ENCODE measurements at regions not wholly inside any gene's neighbourhood (a gene's known extent, or its start where the extent isn't known, plus 50 kb on each side); places are given as distances from the start of the nearest gene placed in this dataset.

DNA sequence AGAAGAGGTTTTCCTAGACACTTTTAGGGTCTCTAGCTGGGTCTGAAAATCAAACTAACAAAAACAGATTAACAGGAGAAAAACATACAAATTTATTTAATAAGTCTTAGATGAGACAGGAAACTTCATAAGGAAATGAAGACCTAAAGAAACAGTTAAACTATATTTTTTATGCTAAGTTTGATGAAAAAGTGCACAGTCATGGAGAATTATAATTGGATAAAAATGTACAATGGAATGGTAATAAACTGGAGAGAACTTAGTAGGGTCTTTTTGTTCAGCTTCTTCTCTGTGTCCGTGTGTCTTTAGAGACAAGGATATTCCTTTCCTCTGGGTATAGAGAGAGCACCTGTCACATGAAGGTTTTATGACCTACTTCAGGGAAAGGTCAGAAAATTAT, 323.4 kb downstream of the RAB38 start:
- TF ChIP-seq, protein P1, sequence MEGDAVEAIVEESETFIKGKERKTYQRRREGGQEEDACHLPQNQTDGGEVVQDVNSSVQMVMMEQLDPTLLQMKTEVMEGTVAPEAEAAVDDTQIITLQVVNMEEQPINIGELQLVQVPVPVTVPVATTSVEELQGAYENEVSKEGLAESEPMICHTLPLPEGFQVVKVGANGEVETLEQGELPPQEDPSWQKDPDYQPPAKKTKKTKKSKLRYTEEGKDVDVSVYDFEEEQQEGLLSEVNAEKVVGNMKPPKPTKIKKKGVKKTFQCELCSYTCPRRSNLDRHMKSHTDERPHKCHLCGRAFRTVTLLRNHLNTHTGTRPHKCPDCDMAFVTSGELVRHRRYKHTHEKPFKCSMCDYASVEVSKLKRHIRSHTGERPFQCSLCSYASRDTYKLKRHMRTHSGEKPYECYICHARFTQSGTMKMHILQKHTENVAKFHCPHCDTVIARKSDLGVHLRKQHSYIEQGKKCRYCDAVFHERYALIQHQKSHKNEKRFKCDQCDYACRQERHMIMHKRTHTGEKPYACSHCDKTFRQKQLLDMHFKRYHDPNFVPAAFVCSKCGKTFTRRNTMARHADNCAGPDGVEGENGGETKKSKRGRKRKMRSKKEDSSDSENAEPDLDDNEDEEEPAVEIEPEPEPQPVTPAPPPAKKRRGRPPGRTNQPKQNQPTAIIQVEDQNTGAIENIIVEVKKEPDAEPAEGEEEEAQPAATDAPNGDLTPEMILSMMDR (conservative IDR thresholded peaks at IDR 0.05; ENCODE audit: low read depth, low read length): no peak
- TF ChIP-seq EZH2 (IDR thresholded peaks at IDR 0.05; ENCODE audit: low read length, unreplicated experiment): no peak

All from PC-3 (cell line).